Stimulated activated CD8-positive, alpha-beta memory T cell treated with anti-CD3 and anti-CD28 coated beads, Interleukin-12 subunit alpha, Interleukin-12 subunit beta, amount 100 ng/mL, for 24 hours (primary cell): ENCODE measurements at regions not wholly inside any gene's neighbourhood (a gene's known extent, or its start where the extent isn't known, plus 50 kb on each side); places are given as distances from the start of the nearest gene placed in this dataset.

Experiments used
- DNase-seq: peaks from one replicate; pipeline ENCODE4 v3.0.0-alpha.2; 2020; ENCODE audit errors: extremely low read depth

DNA sequence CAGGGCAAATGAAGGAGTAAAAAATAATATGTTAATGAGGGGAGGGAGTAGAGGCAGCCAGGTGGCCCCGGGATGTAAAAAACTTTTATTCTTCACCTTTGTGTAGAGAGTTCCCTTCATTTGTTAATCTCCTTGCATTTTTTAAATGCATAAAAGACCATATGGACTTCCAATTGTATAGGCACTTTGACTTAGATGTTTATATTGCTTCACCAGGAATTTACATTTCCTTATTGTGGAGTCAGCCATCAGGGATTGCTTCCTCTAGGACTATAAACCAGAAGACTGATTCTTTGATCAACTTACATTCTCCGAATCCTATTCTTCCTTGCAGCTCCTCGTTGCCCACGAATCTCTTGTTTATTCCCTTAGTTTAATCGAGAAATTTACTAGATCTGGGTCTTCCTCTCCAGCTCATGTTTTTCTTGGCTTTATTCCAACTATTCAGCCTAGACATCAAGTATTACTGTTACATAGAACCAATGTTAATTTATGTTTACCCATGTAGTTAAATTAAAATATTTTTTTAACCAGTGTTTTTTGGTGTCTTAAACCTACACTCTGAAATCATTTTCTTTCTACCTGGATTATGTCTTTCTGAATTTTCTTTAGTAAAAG, 1187.0 kb upstream of the SLC10A2 start:
- DNase-seq, result no peak

DNA sequence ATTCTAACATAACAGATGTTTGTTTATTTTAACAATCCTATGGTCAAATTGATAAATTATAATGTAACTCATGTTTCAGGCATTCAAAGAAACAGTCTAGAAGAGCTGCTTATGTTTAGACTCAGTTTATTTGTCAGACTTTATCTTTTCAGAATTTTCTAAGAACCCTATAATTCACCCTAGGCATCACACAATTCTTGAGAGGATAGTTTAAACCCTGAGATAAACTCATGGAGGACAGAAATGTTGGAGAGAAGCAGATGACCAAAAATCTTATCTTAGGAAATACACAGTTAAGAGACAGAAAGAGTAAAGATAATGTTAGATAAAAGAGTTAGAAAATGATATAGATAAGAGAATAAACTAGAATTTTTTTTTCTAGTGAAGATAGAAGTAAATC, 1185.7 kb upstream of the SLC10A2 start:
- DNase-seq, result no peak

DNA sequence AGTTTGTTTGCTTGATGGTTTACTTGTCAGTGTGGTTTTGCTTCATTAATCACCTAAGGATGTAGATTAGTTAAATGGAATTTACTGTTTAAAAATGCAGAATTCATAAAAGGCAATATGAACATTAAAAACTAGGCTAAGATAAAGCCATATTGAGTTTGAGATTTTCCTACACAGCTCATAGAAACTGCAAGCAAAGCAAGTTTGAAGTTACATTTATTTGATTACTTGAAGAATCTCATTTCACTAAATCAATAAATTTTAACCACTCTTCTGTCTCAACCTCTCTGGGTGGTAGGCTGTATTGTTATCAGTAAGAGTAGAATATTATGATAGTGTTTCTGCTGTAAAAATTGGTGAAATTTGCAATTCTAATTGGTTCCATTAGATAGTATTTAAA, 1180.7 kb upstream of the SLC10A2 start:
- no peak for DNase-seq

DNA sequence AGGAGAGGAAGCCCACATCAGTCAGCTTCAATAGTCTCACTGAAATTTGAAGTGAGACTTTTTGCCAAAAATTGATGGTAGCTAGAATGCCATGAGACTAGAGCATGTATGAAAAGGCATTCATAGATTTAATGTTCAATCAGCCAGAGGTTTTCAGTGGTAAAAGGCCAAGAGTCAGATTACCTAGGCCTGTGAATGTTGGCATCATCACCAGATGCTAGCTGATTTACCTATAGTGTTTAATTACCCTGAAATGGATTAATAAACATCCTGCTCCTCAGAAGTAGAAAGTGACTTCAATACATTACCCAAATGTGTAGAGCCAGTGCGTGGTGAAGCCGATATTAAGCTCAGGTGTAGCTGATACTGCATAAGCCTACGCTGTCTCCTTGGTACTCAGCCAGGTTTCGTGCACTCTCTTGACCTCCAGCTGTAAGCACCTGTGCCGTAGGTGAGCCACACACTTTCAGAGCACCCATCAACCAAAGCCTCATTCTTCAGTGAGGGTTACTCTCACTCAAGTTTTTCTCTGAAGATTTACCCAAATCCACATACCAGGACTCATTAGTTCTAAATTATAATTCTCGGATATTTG, 1140.3 kb upstream of the SLC10A2 start:
- DNase-seq, result no peak

DNA sequence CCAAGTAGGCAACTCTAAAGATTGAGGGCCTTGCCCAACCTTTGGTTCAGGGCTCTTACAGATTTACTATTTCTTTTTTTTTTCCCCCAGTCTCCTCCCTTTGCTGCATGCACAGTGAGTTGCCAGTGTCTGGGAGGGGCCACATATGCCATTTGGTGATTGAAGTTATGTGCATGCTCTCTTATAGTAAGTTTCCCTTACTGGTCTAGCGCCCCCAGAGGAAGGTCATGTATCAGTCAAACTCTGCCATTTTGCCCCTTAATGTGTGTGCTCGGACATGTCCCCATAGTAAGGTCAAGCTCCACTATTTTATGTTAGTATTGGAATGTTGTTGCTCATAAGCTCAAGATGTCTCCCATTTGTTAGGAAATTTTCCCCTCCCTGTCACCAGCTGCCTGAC, 1138.0 kb upstream of the SLC10A2 start:
- DNase-seq, result no peak

DNA sequence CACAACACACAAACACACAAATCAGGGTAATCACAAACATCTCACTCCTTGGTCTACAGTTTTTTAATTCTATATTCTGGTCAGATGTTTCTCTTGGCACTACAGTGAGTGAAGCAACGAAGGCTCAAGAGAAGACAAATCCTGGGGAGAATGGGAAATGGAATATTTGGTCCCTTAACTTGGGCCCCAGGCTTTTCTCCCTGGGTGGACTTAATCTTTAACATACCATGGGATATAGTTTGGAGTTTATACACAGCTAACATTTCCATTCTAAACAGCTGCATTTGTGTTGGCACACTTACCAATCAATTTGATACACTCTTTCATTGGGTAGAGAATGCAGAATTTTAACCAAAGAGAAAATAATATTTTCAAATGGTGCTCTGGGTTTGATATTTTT, 1132.6 kb upstream of the SLC10A2 start:
- no peak for DNase-seq

DNA sequence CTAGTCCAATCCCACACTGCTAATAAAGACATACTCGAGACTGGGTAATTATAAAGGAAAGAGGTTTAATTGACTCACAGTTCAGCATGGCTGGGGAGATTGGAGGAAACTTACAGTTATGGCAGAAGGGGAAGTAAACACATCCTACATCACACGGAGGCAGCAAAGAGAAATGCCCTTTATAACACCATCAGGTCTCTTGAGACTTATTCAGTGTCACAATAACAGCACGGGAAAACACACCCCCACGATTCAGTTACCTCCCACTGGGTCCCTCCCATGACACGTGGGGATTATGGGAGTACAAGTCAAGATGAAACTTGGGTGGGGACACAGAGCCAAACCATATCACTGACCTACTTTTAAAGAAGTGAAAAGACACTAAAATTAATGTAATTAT, 1130.4 kb upstream of the SLC10A2 start:
- DNase-seq, result no peak

DNA sequence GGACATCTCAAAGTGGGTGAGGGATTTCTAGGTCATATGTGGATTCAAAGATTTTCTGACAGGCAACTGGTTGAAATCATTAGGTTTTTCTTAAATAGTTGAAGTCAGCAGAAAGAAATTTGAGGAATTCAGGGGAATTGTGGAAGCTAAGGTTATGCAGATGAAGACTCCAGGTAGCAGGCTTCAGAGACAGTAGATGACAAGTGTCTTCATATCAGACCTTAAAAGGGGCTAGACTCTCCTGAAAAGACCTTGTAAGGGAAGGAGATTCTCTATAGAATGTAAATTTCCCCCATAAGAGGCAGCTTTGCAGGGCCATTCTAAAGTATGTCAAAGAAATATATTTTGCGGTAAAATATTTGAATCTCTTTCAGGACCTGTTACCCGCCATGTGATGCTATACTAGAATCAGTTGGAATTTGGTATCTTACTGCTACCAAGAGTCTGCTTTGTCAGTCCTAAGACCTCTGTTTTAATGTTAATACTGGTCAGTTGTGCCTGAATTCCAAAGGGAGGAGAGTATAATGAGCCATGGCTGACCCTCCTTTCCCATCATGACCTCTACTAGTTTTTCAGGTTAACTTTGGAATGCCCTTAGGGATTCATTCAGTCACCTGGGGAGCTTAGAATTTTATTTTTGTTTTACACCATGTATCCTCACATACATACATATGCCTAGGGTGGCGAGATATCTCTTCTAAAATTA, 1115.5 kb upstream of the SLC10A2 start:
- no peak for DNase-seq

DNA sequence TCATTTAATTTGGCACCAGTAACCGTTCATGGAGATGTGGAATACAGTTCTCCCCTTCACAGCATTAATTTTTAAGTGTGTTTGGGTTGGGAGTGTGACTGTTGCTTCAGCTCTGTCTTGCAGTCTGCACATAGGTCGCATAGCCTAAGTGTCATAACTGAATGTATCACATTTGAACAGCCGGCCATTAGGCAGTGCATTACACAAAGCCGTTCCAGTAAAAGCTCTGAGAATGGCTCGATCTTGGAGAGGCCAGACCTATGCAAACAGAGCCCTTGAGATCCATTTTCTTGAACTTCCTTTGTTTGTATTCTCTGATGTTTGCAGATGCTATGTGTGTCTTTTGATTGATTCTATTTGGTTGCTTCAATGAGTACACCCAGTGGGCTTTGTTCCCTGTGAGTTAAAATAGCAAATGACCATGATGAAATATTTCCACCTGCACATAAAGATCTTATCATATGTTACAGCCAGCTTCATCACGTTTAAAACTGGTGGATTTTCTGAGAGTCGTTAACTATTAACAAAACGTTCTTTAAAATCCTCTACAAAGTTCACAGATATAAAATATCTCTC, 1104.9 kb upstream of the SLC10A2 start:
- DNase-seq, result no peak

DNA sequence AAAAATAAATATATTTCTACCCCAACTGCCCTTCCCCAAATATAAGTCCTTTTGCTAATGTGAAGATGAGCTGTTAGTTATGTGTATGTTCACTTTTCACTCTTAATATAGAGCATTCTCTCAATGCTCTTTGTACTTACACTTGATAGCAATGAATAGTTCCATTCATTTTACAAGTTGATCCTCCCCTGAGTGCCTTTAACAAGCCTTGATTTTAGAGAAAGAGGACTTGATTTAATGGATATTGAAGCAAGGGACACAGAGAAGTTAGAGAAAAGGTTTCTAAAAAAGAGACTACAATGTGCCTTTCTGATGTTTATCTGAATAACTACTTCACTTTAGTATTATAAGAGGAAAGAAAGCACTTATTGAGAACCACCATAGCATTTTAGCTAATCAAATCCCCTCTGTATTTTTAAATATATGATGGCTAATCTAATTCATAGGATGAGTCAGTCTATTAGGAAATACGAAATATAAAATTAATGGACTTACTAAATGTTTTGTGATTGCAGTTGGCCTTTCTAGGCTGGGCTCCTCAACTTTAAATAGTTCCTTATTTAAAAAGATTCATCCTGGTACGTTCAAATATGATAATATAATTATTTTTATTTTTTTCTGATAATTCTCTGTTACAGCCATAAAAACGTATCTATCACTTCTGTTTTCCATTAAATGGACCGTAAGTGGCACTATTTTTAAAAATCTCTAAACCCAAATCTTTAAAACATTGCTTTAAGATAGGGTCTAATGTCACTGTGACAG, 1097.8 kb upstream of the SLC10A2 start:
- no peak for DNase-seq

DNA sequence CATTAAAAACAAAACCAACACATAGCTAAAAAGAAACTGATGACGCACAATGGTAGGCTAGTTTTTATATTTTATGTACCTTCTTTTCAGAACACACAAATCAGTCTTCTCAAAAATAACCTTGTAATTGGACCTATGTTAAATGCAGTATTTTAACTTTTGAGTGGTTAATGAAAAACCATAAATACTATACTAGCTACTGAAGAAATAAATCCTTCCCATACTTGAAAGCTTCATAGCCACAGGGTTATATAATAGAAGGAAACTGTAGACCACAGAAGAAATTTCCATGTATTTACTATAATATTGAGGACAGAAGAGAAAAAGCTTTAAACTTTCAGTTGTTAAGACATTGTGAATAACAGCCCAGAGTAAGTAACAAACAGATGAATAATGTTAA, 1094.3 kb upstream of the SLC10A2 start:
- no peak for DNase-seq

DNA sequence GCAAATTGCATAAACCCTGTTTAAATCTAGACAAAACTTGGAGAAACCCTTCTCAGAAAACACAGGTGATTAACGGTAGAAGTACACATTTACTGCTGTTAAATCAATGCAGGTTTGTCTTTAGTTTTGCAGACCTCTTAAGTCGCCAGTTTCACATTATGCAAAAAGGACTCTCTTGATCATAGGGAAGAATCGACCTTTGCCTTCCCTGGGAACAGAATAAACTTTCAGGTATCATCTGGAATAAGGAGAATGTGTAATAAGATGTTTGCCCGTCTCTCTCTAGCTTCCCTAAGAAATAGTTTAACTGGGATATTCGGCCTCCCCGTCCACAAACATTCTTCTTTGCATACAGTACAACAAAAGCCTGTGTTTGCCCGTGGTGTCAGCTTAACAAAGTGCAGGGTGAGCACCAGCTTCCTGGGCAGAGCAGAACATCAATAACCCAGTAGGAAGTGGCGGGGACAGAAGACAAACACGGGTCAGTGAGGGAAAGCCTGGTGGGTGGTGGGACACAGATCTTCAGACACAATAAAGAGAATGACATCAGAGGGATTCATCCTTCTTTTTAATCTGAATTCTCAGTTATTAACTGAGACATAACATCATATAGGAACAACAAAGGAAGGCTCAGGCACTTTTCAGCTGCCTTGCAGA, 1077.7 kb upstream of the SLC10A2 start:
- no peak for DNase-seq

DNA sequence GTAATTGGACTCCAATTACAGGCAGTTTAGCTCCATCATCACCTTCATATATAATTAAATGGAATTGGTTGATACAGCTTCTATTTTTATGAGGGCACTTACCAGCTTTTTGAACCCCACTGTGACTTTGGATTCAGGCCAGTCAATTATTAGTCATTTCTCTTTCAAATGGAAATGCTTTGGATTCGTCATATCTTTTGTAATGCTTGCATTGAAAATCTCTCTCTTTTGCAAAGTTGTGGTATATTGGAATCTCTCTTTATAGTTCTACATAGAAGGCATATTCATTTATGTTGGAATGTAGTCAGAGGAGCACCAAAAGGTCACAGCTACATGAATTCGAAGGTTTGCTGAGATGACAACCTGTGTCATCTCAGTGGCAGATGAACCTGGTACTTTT, 1074.3 kb upstream of the SLC10A2 start:
- no peak for DNase-seq

DNA sequence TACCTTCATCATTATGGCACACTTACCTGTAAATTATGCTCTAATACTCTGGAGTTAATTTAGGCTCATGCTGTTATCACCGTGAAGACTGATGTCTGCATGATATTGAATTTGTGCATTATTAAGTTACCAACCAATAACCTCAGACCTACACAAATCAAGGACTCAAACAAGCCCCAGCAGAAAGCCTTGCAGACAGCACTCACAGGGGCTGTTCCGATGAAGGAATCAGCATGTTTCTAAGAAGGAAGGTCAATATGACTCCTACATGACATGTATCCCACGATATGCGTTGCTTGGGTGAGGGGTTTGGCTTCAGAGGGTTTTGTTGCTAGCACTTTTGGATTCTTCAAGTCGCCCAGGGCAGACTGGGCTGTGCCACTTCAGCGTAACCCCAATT, 1071.2 kb upstream of the SLC10A2 start:
- no peak for DNase-seq

DNA sequence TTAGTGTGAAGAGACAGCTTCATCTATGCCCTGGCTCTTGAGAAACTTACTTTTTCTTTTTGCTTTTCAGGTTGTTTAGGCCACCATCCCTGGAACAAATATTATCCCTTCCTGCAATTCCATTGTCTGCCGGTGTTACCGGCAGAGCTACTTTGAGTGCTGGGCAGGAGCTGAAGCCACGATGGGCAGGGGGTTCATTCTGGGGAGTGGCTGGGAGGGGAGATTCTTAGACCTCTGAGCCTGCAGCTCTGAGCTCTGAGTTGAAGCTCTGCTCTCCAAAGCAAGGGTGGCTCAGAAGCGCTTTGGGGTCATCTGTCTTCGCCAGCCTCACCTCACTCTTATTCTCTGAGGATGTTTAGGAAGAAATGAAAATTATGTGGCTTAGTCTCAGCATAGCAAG, 1066.6 kb upstream of the SLC10A2 start:
- no peak for DNase-seq

DNA sequence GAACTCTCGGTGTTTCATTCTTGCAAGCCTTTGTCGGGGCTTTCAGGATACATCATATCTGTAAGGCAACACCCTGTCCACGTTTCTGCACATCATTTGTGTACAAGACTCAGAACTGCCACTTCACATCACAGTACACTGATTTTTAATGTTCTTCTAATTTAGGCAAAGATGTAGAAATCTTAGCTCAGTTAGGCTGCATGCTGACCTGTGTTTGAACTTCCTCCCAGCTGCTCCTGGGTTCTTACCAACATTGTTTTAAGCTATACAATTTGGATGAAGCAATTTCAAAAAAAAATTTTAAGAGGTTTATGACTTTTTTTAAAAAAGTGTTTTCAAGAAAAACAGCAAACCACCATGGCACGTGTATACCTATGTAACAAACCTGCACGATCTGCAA, 1047.9 kb upstream of the SLC10A2 start:
- no peak for DNase-seq

DNA sequence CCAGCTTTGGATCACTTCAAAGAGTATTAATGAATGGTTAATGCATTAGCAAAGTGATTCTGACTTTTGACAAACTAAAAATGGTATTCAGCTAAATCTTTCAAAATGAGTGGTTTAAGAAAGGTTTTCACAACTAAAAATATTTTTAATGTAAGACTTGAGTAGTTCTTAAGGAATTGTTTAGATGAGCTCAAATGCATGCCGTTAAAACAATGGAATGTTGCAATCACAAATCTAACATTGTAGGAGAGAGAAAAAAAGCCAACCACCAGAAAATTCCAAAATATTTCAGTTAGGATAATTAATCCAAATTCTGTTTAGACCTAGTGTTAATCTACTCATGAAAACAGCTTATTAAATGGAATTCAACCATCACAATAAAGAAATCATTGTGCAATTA, 1044.8 kb upstream of the SLC10A2 start:
- no peak for DNase-seq

DNA sequence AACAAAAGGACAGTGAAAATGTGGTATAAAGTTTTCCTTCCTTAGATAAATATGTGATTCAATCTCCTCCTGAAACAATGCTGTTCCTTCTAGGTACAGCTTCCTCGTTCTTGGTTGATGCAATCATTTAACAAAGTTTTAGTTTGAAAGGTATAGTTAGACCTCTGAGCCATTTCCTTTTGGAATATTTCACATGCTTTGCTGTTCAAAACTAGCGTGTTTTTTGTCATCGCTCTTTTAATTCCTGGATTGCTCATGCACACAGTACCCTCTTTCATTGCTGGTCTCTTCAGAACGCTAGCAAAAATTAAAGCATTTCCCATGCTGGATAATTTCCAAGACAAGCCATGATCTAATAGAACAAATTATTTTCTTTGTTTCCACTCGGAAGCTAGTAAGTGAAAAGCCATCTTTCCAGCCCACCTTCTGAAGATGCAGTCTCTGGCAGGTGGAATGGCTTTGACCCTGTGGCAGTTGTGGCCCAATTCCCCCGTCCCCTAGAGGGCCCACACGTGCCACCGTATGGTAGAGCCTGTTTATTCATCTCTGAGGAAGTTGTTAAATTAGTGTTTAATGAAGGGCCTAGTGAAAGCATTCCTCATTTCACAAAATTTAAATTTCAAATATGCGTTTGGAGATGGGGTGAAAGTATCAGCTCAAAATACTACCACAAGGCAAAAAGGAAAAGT, 1040.6 kb upstream of the SLC10A2 start:
- no peak for DNase-seq

DNA sequence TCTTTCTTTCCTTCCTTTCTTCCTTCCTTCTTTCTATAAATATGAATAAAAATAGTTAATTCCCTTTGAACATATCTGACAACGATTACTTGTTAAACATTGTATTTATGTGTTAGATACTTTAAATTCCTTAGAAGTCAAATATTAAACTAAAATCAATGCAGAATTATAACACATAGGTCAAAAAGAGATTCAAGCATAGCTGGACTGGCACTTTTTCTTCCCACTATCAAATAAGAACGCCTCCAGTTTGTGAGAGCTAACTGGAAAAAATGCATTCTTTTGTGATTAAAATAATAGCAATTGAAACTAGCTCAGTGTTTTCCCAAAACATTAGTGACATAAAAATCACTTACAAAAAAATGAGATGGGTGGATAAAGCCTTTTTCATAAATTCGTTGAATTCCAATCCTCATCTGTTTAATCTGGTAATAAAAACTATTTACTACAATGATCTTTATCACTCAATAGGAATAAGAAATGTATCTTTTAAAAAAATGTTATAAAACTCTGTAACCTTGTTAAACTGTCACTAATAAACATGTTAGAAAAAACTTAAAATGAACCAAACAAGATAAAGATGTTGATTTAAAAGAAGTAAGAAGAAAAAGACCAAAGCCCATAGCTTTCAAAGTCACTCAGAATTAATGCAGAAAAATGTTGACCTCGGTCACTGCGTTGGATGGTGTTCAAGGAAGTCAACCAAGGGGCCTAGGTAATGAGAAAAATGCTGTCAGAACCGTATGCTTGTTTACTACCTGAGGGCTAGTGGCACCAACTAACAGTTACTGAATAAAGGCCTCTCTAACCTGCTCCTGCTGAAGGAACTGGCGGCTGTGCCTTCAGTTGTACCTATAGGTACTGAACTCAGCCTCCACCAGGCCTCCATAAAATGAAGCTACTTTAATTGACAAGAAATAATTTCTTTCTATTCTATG, 1039.5 kb upstream of the SLC10A2 start:
- DNase-seq, result no peak

DNA sequence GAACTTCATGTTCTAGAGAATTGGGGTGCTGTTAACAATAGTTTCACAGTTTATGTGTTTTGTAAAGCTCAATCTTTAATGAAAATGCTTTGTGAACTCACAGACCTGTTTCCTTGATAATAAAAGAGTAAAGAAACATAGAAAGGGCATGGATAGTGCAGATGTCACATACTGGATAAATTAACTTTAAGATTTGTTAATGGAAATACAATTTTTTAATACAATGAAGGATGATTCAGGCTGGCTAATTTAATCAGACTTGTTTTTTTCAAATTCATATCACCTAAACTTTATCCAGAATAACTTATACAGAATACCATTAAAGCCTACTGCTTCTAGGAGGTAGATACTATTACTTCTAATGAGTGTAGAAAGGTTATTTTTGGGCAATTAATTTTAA, 1033.5 kb upstream of the SLC10A2 start:
- no peak for DNase-seq
